GM23338 (cell line): ENCODE measurements at regions not wholly inside any gene's neighbourhood (a gene's known extent, or its start where the extent isn't known, plus 50 kb on each side); places are given as distances from the start of the nearest gene placed in this dataset.
A peak's percentile ranks its signal among the peaks of the same experiment; 100 is the strongest.

Experiments
- ATAC-seq: fragments of 200-7000 bp; cut with Tn5 transposase; 3 replicates; pipeline ENCODE4 v1.9.1; 2020
- DNase-seq: peaks from one replicate; pipeline ENCODE4 v3.0.0-alpha.2; 2015; ENCODE audit warnings: low spot score
- H2AFZ ChIP-seq: fragments of 200-600 bp; sonication (generic); 2 replicates; pipeline ENCODE4 v1.8.0; 2016; ENCODE audit warnings: antibody characterized with exemption, mild to moderate bottlenecking, moderate library complexity
- H3F3A ChIP-seq: fragments of 200-600 bp; sonication (generic); replicated peaks from 2 replicates; pipeline ENCODE4 v1.8.0; 2017; ENCODE audit warnings: antibody characterized with exemption, mixed run types, low read depth
- H3K27ac ChIP-seq: fragments of 200-600 bp; sonication (generic); 2 replicates; pipeline ENCODE4 v1.6.1; 2016; ENCODE audit warnings: low read depth
- H3K27me3 ChIP-seq: fragments of 200-600 bp; sonication (generic); 2 replicates; pipeline ENCODE4 v1.8.0; 2016; ENCODE audit warnings: mild to moderate bottlenecking, mixed run types, moderate library complexity; ENCODE audit not compliant: insufficient read depth
- H3K36me3 ChIP-seq: fragments of 200-600 bp; sonication (generic); 2 replicates; pipeline ENCODE4 v1.8.0; 2016; ENCODE audit warnings: mild to moderate bottlenecking; ENCODE audit not compliant: insufficient read depth
- H3K4me1 ChIP-seq: fragments of 200-600 bp; sonication (generic); 2 replicates; pipeline ENCODE4 v1.8.0; 2016; ENCODE audit warnings: mild to moderate bottlenecking, moderate library complexity; ENCODE audit not compliant: insufficient read depth
- H3K4me2 ChIP-seq: fragments of 200-600 bp; sonication (generic); 2 replicates; pipeline ENCODE4 v1.7.1; 2017; ENCODE audit warnings: mixed run types
- H3K4me3 ChIP-seq: fragments of 200-600 bp; sonication (generic); 2 replicates; pipeline ENCODE4 v1.6.1; 2016; ENCODE audit warnings: mixed run types
- H3K79me2 ChIP-seq: fragments of 200-600 bp; sonication (generic); replicated peaks from 2 replicates; pipeline ENCODE4 v1.8.0; 2017; ENCODE audit warnings: mild to moderate bottlenecking; ENCODE audit not compliant: insufficient read depth
- H3K9me2 ChIP-seq: fragments of 200-600 bp; sonication (generic); 2 replicates; pipeline ENCODE4 v1.8.0; 2017; ENCODE audit not compliant: insufficient read depth
- H4K20me1 ChIP-seq: fragments of 200-600 bp; sonication (generic); replicated peaks from 2 replicates; pipeline ENCODE4 v1.8.0; 2017; ENCODE audit warnings: mild to moderate bottlenecking; ENCODE audit not compliant: insufficient read depth
- H3K27ac Mint-ChIP-seq: 2 replicates; pipeline ENCODE4 v1.8.0; 2020; ENCODE audit warnings: inconsistent platforms, mild to moderate bottlenecking, moderate library complexity, mixed read lengths
- H3K27me3 Mint-ChIP-seq: 3 replicates; pipeline ENCODE4 v1.8.0; 2022; ENCODE audit warnings: low read depth, mild to moderate bottlenecking, moderate library complexity, mixed read lengths, inconsistent platforms; ENCODE audit not compliant: insufficient read depth, poor library complexity
- H3K36me3 Mint-ChIP-seq: 3 replicates; pipeline ENCODE4 v1.8.0; 2021; ENCODE audit warnings: low read depth, mild to moderate bottlenecking, inconsistent platforms, moderate library complexity, mixed read lengths
- H3K4me1 Mint-ChIP-seq: 3 replicates; pipeline ENCODE4 v1.8.0; 2020; ENCODE audit warnings: mild to moderate bottlenecking, inconsistent platforms, mixed read lengths
- H3K4me3 Mint-ChIP-seq: 3 replicates; pipeline ENCODE4 v1.8.0; 2021; ENCODE audit warnings: moderate library complexity, mild to moderate bottlenecking, inconsistent platforms, mixed read lengths
- H3K9me3 Mint-ChIP-seq: 3 replicates; pipeline ENCODE4 v1.8.0; 2020; ENCODE audit warnings: moderate library complexity, mild to moderate bottlenecking, inconsistent platforms, mixed read lengths
- CREB1 ChIP-seq: fragments of 250-450 bp; sonication (Bioruptor Pico); IDR thresholded peaks from 2 replicates; pipeline ENCODE4 v1.5.0; 2020; ENCODE audit warnings: low read depth, mild to moderate bottlenecking, moderate library complexity
- CTCF ChIP-seq, 2 experiments: fragments of 200-600 bp in 1 of 2; sonication (generic) in 1 of 2; conservative IDR thresholded peaks; 2 replicates each; pipeline versions ENCODE4 v1.5.1 to v1.6.1; 2016 to 2017; ENCODE audit warnings: antibody characterized with exemption in 2 of 2, low read depth in 2 of 2, mild to moderate bottlenecking in 2 of 2, moderate library complexity in 1 of 2
- ETS1 ChIP-seq: IDR thresholded peaks from 2 replicates; pipeline ENCODE4 v1.6.1; 2016; ENCODE audit warnings: antibody characterized with exemption
- EZH2 ChIP-seq: fragments of 200-600 bp; sonication (generic); IDR thresholded peaks from one replicate; pipeline ENCODE4 v1.8.0; 2017; ENCODE audit warnings: antibody characterized with exemption, mild to moderate bottlenecking, low read depth; ENCODE audit not compliant: unreplicated experiment
- EZH2phosphoT487 ChIP-seq: fragments of 200-600 bp; sonication (generic); IDR thresholded peaks from one replicate; pipeline ENCODE4 v1.8.1; 2018; ENCODE audit warnings: antibody characterized with exemption; ENCODE audit not compliant: unreplicated experiment
- JUNB ChIP-seq: IDR thresholded peaks from one replicate; pipeline ENCODE4 v1.6.1; 2016; ENCODE audit warnings: antibody characterized with exemption; ENCODE audit not compliant: unreplicated experiment
- NANOG ChIP-seq: IDR thresholded peaks from 2 replicates; pipeline ENCODE4 v1.6.1; 2016; ENCODE audit warnings: antibody characterized with exemption, borderline replicate concordance
- POLR2AphosphoS5 ChIP-seq: IDR thresholded peaks from 2 replicates; pipeline ENCODE4 v1.6.1; 2016; ENCODE audit warnings: antibody characterized with exemption, low read depth
- REST ChIP-seq: IDR thresholded peaks from one replicate; pipeline ENCODE4 v1.6.1; 2018; ENCODE audit warnings: antibody characterized with exemption; ENCODE audit not compliant: unreplicated experiment
- STAT1 ChIP-seq: IDR thresholded peaks from one replicate; pipeline ENCODE4 v1.6.1; 2016; ENCODE audit warnings: antibody characterized with exemption; ENCODE audit not compliant: unreplicated experiment
- ZNF114 ChIP-seq: fragments of 250-450 bp; sonication (Bioruptor Pico); IDR thresholded peaks from 2 replicates; pipeline ENCODE4 v1.5.0; 2020; ENCODE audit warnings: mild to moderate bottlenecking, moderate library complexity
- ZNF331 ChIP-seq: fragments of 250-450 bp; sonication (Bioruptor Pico); IDR thresholded peaks from 2 replicates; pipeline ENCODE4 v1.5.0; 2020; ENCODE audit warnings: low read depth, mild to moderate bottlenecking, moderate library complexity
- ZNF462 ChIP-seq: fragments of 250-450 bp; sonication (Bioruptor Pico); IDR thresholded peaks from 2 replicates; pipeline ENCODE4 v1.5.0; 2020; ENCODE audit warnings: mild to moderate bottlenecking, moderate library complexity

GRCh38 chr13:50393628-50394027, 378.4 kb downstream of the KCNRG start:
- Histone ChIP-seq H3F3A (no peaks in the 10 kb centered on the region), H3K79me2 (no peaks in the 10 kb centered on the region), H2AFZ (no peak overlapping the region), H3K36me3 (no peaks in the 10 kb centered on the region), H3K27me3 (no peaks in the 10 kb centered on the region), H3K4me1 (peaks cover 33% of the 10 kb centered on the region), H3K4me2 (no peak overlapping the region), H3K27ac (no peak overlapping the region), H3K9me2 (no peaks in the 10 kb centered on the region; the same call in 1 of the 2 replicates), H4K20me1 (no peaks in the 10 kb centered on the region), H3K4me3 (no peak overlapping the region)
- peaks cover 4% of the 10 kb centered on the region; the same call in 2 of the 3 replicates for H3K9me3 Mint-ChIP-seq
- no peak overlapping the region for H3K4me3 Mint-ChIP-seq
- H3K27me3 Mint-ChIP-seq, result peaks cover 3% of the 10 kb centered on the region
- H3K4me1 Mint-ChIP-seq, result peaks cover 24% of the 10 kb centered on the region
- H3K27ac Mint-ChIP-seq, result no peak overlapping the region
- no peak for TF ChIP-seq JUNB
- no peak for TF ChIP-seq ZNF462
- TF ChIP-seq ZNF331 (CRISPR knock-in tag), result no peak
- TF ChIP-seq ZNF114 (CRISPR knock-in tag), result no peak
- TF ChIP-seq STAT1, result no peak
- TF ChIP-seq CREB1, result no peak
- TF ChIP-seq POLR2AphosphoS5, result no peak
- no peak for TF ChIP-seq REST
- TF ChIP-seq EZH2, result no peak
- no peak for TF ChIP-seq ETS1
- no peak for TF ChIP-seq NANOG
- TF ChIP-seq EZH2phosphoT487, result no peak
- TF ChIP-seq CTCF (conservative IDR thresholded peaks at IDR 0.05; ENCODE audit: low read depth in 2 of 2), result no peak
- DNase-seq (peak; percentile 43), ATAC-seq (peak; percentile 86)
- peaks cover 7% of the 10 kb centered on the region for H3K36me3 Mint-ChIP-seq
